T1000 (cell line): ENCODE measurements at regions not wholly inside any gene's neighbourhood (a gene's known extent, or its start where the extent isn't known, plus 50 kb on each side); places are given as distances from the start of the nearest gene placed in this dataset.

Experiments
- DNase-seq: peaks from one replicate; lab custom pipeline; 2025; ENCODE audit warnings: mixed read lengths; lab: John Stamatoyannopoulos, UW

DNA sequence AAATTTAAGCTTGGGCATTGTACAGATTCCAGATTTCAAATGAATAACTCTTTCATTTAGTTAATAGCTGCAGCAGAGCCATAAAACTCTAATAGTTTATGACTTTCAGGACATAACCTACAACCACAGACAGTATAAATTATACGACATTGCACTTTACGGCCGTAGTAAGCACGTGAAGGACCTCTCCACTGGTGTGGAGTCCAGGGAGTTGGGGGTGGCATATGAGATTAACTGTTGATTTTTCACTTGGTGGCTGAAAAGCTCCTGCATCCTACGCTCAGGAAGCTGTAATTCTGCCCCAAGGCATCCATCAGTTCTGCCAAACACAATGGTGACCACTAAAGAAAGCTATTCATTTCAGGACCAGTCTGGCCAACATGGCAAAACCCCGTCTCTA is 376.2 kb downstream of the SOX11 start:
- DNase-seq: no peak

DNA sequence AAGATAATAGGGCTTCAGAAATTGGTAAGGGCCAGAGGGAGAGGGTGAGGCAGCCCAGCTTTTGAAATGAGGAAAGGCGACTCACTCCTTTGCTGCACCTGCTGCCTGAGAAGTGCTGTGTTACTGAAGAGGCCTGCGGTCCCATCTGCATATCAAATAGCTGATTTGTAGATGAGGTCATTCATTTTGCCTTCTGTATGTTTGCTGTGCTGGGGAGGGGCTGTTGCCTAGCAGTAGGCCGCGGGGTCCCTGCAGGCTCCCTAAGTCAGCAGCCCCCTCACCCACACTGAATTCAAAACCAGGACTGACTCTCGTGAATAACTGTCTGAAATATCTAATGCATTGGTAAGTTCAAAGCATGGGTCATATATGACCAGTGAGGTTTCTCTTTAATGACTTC is 377.2 kb downstream of the SOX11 start:
- DNase-seq: no peak

DNA sequence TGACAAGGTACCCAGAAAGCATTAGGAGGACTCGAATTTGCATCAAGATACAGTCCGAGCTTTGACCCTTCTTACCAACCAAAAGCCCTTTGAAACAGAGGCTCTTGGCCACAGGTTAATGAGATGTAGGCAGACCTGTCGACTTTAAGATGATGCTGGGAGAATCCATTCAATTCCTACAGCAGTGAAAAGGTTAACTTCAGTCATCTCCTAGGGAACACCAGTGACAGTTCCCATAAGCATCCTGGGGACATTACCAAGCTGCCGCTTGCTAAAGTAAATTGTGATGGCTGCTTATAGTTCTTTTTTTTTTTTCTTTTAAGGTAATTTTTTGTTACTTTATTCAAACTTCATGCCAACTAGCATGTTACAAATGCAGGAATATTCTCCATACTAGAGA is 379.3 kb downstream of the SOX11 start:
- no peak for DNase-seq

DNA sequence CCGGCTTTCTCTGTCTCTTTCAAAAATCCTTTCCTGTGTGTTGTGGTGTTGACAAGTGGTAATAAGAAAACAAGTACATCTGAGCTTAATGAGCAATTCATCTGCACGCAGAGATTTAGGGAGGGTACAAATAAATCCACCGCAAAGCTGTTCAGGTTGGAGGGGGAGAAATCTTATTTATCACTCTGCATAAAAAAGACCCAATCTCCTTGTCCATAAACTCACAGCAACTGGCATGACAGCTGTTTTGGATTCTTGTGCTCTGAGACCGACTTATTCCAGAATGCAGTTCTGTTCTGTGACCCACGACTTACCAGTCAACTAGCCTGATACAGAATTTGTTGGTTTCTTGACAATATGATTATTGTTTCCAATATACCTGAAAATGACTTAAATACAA is 380.1 kb downstream of the SOX11 start:
- no peak for DNase-seq

DNA sequence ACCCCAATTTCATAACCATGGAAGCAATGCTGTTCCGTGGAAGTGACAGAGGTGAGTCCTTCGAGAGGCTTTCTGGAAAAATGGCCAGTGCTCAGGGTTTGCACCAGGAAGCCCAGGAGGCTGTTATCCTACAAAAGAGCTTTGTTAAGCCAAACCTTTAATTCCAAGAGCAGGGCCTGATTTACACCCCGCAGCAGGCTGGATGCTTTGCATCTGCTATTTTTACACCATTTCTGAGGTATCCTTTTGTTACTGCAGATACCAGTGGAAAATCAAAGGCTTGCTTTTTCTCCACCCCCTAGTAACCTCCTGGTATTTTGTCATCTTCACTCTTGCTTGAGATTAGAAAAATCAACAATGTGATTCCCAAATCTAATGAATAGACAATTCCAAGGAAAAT is 380.6 kb downstream of the SOX11 start:
- DNase-seq: no peak

DNA sequence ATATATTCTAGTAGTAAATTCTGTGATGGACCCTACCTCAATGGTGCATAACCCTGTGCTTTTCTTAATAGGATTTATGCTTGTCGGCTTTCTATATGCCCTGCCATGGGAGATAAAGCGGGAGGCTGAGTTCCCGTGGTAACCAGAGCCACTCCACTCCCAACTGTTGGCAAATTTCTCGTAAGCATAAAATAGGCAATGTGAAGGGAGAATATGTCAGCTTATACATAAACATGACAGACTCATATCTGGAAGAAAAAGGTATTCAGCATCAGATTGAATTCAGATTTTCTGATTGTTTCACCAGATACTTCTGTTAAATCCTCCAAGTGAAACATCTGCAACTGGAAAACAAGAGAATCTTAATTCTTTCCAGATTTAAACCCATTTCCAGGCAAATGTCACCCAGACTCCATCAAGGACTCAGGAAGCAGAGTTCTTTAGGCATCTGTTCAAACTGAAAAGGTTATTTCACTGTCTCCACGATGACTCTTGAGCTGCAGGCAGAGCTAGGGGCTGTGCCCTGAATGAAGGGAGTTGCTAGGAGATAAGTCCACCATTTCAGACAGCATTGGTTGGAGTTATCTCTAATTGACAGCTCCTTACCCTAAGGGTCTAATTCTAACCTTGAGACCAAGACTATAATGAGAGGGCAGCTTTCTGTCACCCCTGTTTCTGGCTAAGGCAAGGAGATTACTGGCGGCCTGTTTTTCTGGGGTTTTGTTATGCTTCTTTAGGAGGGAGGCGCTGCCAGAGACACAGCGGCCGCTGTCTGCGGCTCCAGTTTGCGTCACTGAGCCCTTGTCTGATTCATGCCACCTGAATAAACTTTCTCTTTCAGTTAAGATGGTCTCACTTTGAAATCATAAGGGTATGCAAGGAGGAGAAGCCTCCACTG is 381.3 kb downstream of the SOX11 start:
- no peak for DNase-seq

DNA sequence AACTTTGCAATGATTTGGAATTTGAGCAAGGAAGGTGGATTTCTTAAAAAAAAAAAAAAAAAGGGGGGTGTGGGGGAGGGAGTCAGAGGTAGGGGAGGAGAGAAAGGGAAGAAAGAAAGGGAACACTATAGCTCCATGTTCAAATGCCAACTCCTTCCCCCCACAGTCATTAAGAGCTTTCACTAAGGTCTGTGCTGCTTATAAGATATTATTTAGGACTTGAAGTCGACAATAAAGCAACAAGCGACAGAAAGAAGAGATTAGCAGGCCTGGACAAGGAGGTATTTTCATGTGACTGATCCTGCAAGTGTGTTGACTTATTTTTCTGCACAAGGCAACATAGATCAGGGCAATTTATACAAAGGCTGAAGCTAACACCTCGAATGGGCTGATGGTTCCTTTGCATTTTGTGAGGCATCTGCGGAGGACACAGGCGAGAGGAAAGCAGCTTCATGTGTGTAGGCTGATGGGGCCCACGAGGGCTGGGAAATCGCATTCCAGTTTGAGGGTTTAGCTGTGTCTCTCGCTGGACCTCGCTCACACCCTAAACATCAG is 382.0 kb downstream of the SOX11 start:
- DNase-seq: no peak

DNA sequence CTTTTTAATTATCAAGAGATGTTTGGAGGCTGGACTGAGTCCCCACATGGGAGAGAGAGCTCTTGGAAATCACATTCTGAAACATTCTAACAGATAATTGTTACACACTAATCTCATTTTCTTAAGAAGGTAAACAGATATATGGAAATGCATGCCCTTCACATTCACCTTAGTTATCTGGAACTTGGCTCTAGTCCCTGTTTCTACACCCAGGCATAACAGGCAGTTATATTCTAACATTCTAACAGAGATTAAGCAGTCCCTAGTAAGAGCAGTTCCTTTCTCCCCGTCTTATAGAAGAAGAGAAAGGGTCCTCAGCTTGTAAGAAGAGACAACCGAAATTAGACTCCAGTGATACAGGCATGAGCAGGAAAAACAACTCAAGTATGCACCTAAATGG is 385.4 kb downstream of the SOX11 start:
- no peak for DNase-seq

DNA sequence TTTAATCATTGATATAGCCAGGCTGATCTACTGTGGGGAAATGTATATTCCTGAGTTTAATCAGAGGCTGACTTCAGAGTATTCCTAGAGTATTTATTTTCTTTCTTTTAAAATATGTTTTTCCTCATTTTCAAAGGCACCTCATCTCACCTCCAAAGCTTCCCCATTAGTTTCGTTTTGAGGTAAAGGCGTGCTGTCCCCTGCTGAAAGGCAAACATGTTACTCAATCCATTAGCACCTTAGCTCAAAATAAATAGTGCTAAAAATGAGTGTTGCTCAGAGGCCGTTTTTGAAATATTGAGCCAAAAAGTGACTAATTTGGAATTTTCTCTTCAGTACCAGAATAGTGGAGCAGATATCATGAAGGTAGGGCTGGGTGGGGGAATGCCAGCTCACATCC is 386.2 kb downstream of the SOX11 start:
- no peak for DNase-seq

DNA sequence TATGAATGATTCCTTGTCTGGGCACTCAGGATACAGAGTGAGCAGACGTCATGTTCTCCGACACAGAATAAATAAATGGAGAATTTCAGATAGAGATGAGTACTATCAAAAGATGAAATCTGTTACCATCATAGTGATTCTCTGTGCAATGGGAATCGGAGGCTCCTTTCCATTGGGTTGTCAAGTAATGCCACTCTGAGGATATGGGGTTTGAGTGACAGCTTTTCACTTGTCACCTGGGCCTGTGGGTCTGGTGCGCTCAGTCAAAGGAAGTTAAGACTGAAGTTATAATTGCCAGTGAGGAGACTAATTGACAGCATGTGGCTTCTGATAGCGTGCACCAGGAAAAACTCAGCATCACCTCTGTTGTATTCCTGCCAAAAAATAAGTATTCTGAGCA is 387.2 kb downstream of the SOX11 start:
- no peak for DNase-seq

DNA sequence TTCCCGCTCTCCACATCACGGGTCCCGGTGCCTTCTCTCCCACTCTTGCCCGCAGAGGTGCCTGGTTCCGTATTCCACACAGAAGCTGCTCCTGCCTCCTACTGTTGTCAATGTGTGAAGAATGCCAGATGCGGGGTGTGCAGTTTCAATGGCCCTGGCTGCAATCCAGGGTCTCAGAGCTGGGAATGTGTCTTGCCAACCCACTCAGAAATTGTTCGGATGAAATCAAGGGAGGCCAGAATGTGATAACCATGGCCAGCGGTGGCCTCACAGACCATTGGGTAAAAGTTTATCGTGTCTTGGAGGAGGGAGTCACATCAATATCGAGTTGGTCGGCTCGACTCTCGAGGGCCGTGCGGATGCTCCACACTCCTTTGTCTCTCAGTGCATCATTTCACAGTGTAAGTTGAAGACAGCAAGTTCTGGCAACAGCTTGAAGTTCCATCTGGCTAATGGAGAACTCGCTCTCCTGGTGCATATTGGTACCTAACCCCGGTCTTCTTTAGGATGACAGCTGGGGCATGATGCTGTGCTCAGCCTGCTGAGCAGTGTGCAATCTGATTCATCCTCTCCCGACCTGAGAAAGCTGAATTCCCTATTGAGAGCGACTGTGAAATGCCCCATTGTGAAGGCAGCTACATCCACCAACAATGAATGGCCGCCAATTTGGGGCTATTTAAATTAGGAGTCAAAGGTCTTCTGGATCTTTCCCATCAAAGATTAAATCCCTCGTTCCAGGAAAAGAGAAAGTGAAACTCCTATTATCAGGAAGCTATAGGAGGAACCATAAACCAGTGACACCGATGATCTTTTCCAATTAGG is 389.0 kb downstream of the SOX11 start:
- no peak for DNase-seq

DNA sequence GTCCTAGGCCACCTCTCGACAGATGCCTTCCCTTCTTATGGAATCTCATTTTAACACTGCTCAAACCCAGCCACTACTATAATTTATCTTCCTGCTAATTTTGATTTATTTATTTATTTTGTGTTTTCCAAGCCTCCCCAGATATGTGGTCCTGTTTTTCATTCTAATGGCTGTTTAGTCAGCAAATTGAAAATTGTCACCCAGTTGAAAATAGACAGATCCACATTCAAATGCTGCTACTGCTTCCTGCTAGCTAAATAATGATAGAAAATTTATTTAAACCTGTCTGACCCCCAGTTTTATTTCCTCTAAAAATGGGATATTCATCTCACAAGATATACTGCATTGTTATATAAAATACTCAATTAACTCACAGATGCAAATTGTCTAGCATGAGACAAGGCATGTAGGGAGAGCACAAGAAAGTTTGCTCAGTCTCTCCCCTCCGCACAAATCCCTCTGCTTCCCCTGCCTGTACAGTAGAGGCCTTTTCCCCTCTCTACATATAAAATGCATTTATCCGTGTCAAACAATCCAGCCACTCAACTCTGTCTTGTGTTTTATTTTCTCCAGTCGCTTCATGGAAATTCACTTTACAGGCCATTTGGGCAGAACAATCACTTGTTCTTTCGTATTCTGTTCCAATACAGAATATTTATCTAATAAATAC is 389.9 kb downstream of the SOX11 start:
- no peak for DNase-seq

DNA sequence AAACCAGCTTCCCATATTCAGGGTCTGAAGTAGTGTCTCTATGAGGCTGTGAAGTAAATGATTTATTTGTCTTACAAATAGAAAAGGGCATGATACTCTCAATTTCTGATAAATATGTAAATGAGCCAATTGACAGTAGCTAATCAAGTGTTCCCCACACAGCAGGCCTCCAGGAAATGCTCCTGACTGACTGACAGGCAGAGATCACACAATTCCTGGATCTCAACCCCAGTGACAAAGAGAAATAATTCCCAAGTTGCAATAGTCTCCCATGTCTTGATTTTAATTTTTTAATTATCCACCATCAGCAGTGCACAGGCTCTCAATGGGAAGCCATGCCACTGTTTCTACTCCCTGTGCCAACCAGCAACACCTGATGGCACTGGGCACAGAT is 390.4 kb downstream of the SOX11 start:
- no peak for DNase-seq

DNA sequence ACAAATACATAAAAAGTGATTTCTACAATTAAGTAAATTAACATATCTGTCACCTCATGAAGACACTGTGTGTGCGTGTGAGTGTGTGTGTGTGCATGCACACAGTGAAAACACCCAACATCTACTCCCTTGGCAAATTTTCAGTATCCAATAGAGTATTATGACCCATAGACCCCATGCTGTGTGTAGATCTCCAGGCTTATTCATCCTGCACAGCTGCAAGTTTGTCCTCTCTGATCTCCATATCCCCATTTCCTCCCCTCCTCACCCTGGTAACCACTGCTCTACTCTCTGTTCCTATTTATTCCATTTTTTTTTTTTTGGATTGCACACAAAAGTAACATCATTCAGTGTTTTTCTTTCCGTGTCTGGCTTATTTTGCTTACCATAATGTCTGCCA is 391.0 kb downstream of the SOX11 start:
- no peak for DNase-seq

DNA sequence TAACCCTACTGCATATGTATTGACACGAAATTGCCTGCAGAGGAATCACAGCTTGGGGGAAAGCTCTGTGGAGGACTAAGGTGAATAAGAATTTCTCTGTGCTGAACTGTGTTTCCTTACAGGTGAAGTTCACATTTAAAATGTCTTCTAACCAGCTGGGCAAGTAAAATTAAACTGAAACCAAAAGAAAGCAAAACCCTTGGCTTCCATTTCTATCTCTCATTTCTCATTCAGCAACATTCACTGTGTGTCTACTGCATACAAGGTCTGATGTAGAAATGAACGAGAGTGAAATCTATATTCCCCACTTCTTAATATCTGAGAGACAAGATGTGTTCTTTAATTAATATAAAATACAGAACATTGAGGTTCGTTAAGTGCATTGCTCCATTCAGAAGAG is 397.3 kb downstream of the SOX11 start:
- DNase-seq: no peak

DNA sequence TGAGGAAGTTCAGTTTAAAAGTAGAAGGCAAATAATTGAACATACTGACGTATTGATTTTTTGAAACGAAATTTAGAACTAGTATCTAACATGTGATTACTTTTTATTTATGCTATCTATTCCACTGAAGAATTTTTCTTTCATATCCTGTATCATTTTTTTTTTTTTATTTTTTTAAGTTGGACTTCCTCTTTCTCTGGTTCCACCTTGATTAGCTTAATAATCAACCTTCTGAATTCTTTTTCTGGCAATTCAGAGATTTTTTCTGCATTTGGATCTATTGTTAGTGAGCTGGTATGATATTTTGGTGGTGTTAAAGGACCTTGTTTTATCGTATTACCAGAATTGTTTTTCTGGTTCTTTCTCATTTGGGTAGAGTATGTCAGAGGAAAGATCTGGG is 411.2 kb downstream of the SOX11 start:
- no peak for DNase-seq

DNA sequence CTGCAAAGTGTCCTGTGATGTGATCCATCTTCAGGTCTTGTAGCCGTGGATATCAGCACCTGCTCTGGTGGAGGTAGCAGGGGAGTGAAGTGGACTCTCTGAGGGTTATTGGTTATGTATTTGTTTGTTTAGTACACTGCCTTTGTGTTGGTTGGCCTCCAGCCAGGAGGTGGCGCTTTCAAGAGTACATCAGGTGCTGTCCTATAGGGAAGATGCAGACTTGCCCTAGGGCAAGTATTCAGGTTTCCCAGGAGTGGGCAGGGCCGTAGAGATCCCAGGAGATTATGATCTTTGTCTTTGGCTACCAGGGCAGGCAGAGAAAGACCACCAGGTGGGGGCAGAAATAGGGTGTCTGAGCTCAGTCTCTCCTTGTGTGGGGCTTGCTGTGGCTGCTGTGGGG is 411.8 kb downstream of the SOX11 start:
- no peak for DNase-seq

DNA sequence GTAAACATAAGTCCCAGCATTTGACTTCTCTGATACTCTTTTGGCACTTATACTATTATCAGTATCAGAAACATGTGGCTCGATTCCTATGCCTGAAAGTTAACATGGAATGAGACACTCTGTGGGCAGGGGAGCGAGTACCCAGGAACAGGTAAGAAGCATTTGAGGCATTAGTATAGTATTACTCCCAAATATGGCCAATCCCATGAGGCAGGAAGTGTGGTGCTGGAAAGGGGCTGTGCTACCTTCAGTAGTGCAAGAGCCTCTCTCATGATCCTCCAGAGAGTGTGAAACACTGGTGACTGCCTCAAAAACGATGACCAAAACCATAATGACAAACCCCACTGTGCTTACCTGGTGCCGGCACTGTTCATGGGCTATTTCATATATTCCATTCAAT is 415.1 kb downstream of the SOX11 start:
- DNase-seq: no peak

DNA sequence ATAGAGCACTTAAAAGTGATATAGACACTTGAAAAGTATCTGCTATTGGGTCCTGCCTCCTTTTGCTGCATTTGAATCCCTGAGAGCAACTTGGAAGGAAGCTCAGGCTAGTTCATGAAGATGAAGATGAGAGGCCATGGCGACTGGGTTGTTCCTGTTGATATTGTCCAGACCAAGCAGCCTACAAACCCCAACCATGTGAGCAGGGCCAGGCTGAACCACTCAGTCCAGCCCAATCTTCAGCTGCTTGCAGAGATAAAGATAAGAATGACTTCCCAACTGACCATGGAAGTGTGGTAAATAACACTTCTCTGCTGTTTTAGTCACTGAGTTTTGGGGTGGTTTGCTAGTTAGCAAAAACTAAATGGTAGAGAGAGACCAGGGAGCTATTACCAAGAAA is 417.6 kb downstream of the SOX11 start:
- DNase-seq: no peak

DNA sequence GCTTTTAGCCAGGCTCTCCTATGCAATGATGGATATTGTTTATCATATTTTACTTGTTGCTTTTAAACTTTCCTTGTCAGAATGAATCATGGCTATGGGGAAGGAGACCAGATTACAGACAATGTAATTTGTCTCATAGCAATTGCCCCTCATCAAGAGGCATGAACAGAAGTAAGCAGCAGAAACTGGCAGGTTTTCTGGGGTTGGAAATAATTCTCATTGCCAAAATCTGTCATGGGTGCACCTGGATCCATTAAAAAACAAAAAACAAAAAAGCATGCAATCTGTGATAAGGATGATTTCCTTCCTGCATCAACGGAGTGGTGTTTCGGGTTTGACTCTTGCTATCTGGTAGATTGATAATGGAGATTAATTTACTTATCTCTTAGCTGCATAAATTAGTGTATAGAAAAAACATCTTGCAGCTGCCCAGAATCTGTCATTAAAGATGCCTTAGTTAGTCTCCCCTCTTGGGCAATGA is 419.6 kb downstream of the SOX11 start:
- no peak for DNase-seq

DNA sequence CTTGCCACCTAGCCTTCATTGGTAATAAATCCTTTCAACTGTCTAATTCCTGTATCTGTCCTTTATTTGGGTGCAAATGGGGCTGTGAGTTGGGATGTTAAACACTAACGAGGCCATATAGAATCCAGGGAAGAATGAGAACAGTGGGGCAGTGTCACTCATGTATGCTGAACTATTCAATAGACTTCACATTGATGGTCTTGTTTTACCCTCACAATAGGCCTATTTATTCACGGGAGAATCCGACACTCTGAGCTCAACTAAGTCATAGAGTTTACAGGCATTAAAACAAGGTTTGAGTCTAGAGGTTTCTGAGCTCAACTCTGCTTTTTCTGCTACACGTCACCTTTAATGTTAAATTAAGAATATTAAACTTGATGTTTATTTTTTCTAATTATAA is 421.6 kb downstream of the SOX11 start:
- DNase-seq: no peak

DNA sequence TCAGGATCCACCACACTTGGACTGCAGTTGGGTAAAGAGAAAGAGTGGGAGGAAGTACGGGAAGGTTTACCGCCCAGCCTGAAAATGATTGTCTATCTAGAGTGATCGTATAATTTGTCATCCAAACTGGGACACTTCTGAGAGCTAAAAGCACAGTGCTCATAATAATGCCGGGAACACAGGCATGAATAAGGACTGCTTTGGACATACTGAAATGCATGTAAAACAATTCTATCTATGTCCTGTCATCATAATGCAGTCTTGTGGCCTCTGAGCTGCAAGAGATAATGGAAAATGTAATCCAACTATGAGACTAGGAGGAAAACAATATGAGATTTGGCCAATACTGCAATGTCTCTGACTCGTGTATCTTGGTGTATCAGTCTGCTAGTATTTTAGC is 435.5 kb downstream of the SOX11 start:
- DNase-seq: no peak
